DOHH2 (cell line): ENCODE measurements at regions not wholly inside any gene's neighbourhood (a gene's known extent, or its start where the extent isn't known, plus 50 kb on each side); places are given as distances from the start of the nearest gene placed in this dataset.
"Not testable (repeated sequence)": the region's sequence is repeated elsewhere in the genome, so short reads cannot be mapped to it uniquely, and the experiment has no call there.

Source experiments
- H3F3A ChIP-seq: fragments of 200-600 bp; sonication (generic), shearing (Covaris generic); 2 replicates; pipeline ENCODE4 v1.6.0; 2016; ENCODE audit warnings: antibody characterized with exemption, mild to moderate bottlenecking; ENCODE audit not compliant: control insufficient read depth, insufficient read depth
- H3K27ac ChIP-seq: fragments of 200-600 bp; sonication (generic); 2 replicates; pipeline ENCODE4 v1.5.1; 2014; ENCODE audit warnings: low read depth, mild to moderate bottlenecking, low read length, moderate library complexity
- H3K27me3 ChIP-seq: fragments of 200-600 bp; sonication (generic); 2 replicates; pipeline ENCODE4 v1.6.1; 2014; ENCODE audit warnings: mild to moderate bottlenecking, low read length, mixed read lengths; ENCODE audit not compliant: control insufficient read depth
- H3K36me3 ChIP-seq: fragments of 200-600 bp; sonication (generic); 2 replicates; pipeline ENCODE4 v1.6.1; 2014; ENCODE audit warnings: mild to moderate bottlenecking, low read length, moderate library complexity, mixed read lengths; ENCODE audit not compliant: control insufficient read depth
- H3K4me1 ChIP-seq: fragments of 200-600 bp; sonication (generic); 2 replicates; pipeline ENCODE4 v1.6.1; 2014; ENCODE audit warnings: mild to moderate bottlenecking, low read length, mixed read lengths; ENCODE audit not compliant: control insufficient read depth
- H3K4me2 ChIP-seq: fragments of 200-600 bp; sonication (generic); 2 replicates; pipeline ENCODE4 v1.6.0; 2014; ENCODE audit warnings: mild to moderate bottlenecking, low read length, moderate library complexity
- H3K4me3 ChIP-seq: fragments of 200-600 bp; sonication (generic); 2 replicates; pipeline ENCODE4 v1.5.1; 2014; ENCODE audit warnings: mild to moderate bottlenecking, low read length, mixed read lengths
- H3K79me2 ChIP-seq: fragments of 200-600 bp; sonication (generic); 2 replicates; pipeline ENCODE4 v1.6.1; 2014; ENCODE audit warnings: mild to moderate bottlenecking, low read length, mixed read lengths; ENCODE audit not compliant: control insufficient read depth
- H3K9me2 ChIP-seq: fragments of 200-600 bp; sonication (generic); replicated peaks from 2 replicates; pipeline ENCODE4 v1.6.1; 2014; ENCODE audit warnings: mild to moderate bottlenecking, low read length, mixed read lengths; ENCODE audit not compliant: control insufficient read depth
- H3K9me3 ChIP-seq: fragments of 200-600 bp; sonication (generic); 2 replicates; pipeline ENCODE4 v1.6.1; 2014; ENCODE audit warnings: antibody characterized with exemption, low read length, mixed read lengths; ENCODE audit not compliant: control insufficient read depth, insufficient read depth
- H4K20me1 ChIP-seq: fragments of 200-600 bp; sonication (generic); 2 replicates; pipeline ENCODE4 v1.6.0; 2014; ENCODE audit warnings: low read depth, mild to moderate bottlenecking, antibody characterized with exemption, low read length, moderate library complexity; ENCODE audit not compliant: control insufficient read depth, insufficient read depth

GRCh38 chr7:6982375-6982774 lies 156.3 kb upstream of the CCZ1B start:
- not testable (repeated sequence) for H3K79me2 ChIP-seq, H3K27ac ChIP-seq, H3K9me2 ChIP-seq, H3K27me3 ChIP-seq, H3F3A ChIP-seq, H3K36me3 ChIP-seq, H3K4me1 ChIP-seq, H3K9me3 ChIP-seq, H3K4me3 ChIP-seq, H4K20me1 ChIP-seq, H3K4me2 ChIP-seq

DNA sequence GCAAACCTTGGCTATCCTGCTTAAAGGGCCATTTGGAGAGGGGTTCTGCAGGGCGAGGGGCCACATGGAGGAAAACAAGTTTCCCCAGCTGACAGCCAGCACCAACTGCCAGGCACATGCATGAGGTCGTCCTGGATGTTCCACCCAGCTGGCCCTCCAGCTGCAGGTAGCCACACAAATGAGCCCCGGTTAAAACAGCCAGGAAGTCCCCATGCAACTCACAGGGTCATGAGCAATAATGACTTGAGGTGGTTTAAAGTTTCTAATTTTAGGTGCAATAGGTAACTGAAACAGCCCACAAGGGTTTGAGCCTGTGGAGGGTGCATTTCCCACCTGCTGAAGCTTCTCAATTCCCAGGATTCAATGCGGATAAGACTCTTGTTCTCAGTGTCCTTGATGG lies 160.8 kb upstream of the CCZ1B start:
- not testable (repeated sequence) for H3K9me3 ChIP-seq

DNA sequence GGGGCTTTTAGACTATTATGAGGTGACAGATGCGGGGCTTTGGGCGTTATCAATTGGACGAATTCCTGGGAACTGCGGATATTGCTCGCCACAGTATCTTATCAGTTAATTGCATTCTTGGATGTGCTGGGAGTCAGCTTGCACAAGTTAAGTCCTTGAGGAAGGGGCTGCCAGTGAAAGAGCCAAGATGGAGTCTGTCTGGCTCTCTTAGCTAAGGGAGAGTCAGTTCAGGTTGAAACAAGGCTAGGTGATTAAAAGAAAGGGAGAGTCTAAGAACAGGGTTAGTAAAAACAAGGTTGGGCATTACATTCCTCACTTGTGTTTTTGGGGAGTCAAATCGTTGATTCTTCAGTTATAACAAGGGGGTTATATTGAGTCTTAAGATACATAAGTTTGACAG lies 162.5 kb upstream of the CCZ1B start:
- H3F3A ChIP-seq, H3K79me2 ChIP-seq, H3K36me3 ChIP-seq, H3K9me2 ChIP-seq, H3K4me3 ChIP-seq, H3K27ac ChIP-seq, H3K4me2 ChIP-seq, H4K20me1 ChIP-seq, H3K9me3 ChIP-seq, H3K4me1 ChIP-seq, H3K27me3 ChIP-seq: not testable (repeated sequence)

More for the DNA sequence above, 160.8 kb upstream of the CCZ1B start:
- H3K4me2 ChIP-seq, H3K27me3 ChIP-seq, H3F3A ChIP-seq, H3K4me1 ChIP-seq, H3K36me3 ChIP-seq, H3K79me2 ChIP-seq, H3K27ac ChIP-seq, H3K9me2 ChIP-seq, H4K20me1 ChIP-seq, H3K4me3 ChIP-seq: not testable (repeated sequence)

- H3F3A ChIP-seq, H3K4me3 ChIP-seq, H3K4me2 ChIP-seq, H3K27ac ChIP-seq, H3K79me2 ChIP-seq, H3K9me2 ChIP-seq, H3K4me1 ChIP-seq, H4K20me1 ChIP-seq, H3K27me3 ChIP-seq, H3K36me3 ChIP-seq, H3K9me3 ChIP-seq: not testable (repeated sequence)
Observed at GRCh38 chr7:6989968-6990367, 163.9 kb upstream of the CCZ1B start.

- not testable (repeated sequence) for H3K4me1 ChIP-seq, H3K36me3 ChIP-seq, H3K4me3 ChIP-seq, H4K20me1 ChIP-seq, H3K4me2 ChIP-seq, H3K27me3 ChIP-seq, H3K79me2 ChIP-seq, H3K27ac ChIP-seq, H3K9me2 ChIP-seq, H3F3A ChIP-seq, H3K9me3 ChIP-seq
Observed at GRCh38 chr7:6990426-6991152, 164.5 kb upstream of the CCZ1B start.

DNA sequence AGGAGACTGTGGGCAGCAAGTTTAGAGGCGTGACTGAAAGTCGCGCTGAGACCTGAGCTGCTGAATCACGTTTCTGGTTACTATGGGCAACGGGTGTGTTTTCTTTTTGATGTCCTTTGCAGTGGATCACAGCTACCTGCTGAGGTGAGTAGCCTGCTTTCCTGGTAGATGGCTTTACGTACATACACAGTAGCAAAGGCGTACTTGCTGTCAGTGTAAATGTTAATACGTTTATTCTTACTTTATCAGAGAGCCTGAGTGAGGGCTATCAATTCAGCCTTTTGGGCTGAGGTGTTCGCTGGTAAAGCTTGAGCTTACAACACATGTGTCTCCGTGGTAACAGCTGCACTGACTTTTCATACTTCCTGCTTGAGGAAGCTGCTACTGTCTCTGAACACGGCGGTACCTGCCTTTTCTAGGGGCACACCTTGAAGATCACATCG lies 165.1 kb upstream of the CCZ1B start:
- H3K4me3 ChIP-seq, H3K4me1 ChIP-seq, H3K27ac ChIP-seq, H4K20me1 ChIP-seq, H3K4me2 ChIP-seq, H3F3A ChIP-seq, H3K9me2 ChIP-seq, H3K27me3 ChIP-seq, H3K79me2 ChIP-seq, H3K9me3 ChIP-seq, H3K36me3 ChIP-seq: not testable (repeated sequence)

GRCh38 chr7:6991686-6992085 lies 165.6 kb upstream of the CCZ1B start:
- not testable (repeated sequence) for H4K20me1 ChIP-seq, H3K4me1 ChIP-seq, H3K27me3 ChIP-seq, H3K79me2 ChIP-seq, H3K4me2 ChIP-seq, H3F3A ChIP-seq, H3K36me3 ChIP-seq, H3K4me3 ChIP-seq, H3K9me2 ChIP-seq, H3K9me3 ChIP-seq, H3K27ac ChIP-seq

DNA sequence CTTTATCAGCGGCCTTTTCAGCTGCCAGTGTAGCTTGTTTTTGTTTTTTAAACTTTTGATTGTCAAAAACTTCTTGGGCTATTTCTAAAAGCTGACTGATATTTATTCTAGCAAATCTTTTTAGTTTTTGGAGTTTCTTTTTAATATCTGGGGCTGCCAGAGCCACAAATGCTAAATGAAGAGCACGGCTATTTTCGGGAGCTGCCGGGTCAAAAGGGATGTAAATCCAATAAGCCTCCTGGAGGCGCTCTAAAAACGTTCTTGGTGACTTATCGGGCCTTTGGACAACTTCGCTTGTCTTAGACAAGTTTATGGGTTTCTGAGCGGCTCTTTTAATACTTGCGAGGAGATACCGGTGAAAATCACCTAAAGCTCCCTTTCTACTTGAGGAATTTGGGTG lies 166.1 kb upstream of the CCZ1B start:
- H3K79me2 ChIP-seq, H3K4me1 ChIP-seq, H3K4me2 ChIP-seq, H4K20me1 ChIP-seq, H3K27ac ChIP-seq, H3K9me3 ChIP-seq, H3K9me2 ChIP-seq, H3K4me3 ChIP-seq, H3F3A ChIP-seq, H3K27me3 ChIP-seq, H3K36me3 ChIP-seq: not testable (repeated sequence)
